ENCODE measurements at regions not wholly inside any gene's neighbourhood (a gene's known extent, or its start where the extent isn't known, plus 50 kb on each side); places are given as distances from the start of the nearest gene placed in this dataset.

DNA sequence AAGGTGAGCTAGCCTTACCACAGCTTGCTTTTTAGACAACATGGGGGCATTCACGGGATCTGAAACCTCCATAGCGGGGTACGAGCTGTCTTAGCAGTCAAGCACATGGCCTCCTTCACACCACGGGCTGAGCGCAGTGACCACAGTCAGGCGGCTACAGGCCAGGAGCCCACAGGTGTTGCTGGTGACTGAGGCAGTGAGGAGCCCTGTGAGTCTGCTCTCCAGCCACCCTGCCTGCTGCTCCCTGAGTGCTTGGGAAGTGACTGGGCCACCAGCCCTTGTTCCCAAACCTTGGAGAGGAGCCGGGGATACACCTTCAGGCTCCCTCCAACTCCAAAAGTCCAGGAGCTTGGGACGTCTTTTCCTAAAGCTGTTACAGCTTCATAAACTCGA lies 418.1 kb upstream of the MYT1L start:
- intact Hi-C loops (cut with DNase I), result no loop called here
- DNase-seq (ENCODE audit: low spot score), result no peak

DNA sequence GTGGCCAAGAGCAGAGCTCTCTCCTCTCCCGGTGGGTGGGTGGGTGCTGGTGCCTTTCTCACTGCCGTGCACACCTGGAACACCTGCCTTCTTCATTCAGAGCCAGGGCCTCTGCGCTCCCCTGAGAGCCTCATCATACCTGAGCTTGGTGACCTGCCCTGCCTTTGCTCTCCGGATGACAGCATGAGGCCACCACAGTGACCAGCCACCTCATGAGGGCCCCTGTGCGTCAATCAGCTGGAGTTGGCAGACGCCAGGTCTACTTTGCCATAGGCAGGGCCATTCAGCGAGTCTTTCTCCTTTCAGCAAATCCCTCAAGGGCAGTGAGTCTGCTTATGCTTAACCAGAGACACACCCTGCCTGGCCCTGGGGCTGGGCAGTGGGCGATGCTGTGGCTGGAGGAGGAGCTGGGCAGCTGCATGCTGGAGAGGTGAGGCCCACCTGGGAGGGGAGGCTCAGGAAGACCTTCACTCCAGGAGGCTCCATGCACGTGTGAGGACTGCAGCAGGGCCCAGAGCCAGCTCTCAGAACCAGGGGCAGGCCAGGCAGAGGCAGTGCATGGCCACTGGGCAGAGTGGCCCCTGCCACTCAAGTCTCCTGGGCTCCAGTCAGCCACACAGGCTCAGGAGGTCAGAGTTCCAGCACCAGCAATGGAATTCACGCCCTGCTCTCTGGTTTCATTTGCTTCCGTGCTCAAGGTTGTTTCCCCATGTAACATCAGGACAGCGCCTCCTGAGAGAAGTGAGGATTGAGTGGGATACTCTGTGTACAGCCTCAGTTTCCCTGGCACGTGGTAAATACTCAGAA lies 417.5 kb upstream of the MYT1L start:
- intact Hi-C loops (cut with DNase I), result no loop called here
- no peak for DNase-seq (ENCODE audit: low spot score)

DNA sequence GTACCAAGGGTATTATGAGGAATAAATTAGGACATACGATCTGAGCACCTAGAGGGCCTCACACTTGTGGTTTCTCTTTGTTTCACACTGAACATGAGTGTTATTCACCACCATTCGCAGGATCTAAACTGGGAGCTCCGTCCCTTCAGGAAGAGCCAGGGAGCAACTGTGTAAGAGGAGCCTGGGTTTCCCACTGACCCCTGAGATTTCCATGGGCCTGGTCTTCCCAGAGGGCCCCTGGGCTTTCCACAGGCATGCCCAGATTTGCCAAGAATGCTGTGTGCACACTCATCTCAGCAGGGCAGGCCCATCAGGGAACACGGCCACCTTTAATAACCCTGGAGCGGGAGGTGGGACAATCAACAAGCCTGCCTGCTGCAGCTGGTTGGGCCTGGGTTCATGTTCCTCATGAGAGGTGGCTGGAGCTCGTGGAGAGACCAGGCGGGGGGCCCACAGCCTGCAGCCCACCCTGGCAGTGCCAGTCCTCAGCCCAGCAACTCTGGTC lies 416.8 kb upstream of the MYT1L start:
- intact Hi-C loops (cut with DNase I), result no loop called here
- no peak for DNase-seq (ENCODE audit: low spot score)

DNA sequence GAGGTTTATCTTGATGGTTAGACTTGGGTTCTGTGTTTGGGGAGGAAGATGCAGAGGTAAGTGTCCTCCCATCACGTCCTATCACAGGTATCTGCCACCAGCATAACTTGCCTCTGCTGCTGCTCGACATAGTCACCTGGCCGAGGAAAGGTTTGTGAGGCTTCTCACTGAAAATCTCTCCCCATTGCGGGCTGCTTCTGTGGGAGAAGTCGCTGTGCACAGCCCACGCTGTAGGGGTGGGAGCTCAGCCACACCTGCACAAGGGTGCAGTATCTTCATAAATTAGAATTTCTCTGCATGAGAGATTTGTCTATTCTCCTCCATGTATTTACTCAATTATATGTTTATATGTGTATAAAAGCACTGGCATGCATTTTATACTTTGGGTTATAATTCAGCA lies 415.7 kb upstream of the MYT1L start:
- DNase-seq (ENCODE audit: low spot score), result no peak
- intact Hi-C loops (cut with DNase I), result no loop called here

DNA sequence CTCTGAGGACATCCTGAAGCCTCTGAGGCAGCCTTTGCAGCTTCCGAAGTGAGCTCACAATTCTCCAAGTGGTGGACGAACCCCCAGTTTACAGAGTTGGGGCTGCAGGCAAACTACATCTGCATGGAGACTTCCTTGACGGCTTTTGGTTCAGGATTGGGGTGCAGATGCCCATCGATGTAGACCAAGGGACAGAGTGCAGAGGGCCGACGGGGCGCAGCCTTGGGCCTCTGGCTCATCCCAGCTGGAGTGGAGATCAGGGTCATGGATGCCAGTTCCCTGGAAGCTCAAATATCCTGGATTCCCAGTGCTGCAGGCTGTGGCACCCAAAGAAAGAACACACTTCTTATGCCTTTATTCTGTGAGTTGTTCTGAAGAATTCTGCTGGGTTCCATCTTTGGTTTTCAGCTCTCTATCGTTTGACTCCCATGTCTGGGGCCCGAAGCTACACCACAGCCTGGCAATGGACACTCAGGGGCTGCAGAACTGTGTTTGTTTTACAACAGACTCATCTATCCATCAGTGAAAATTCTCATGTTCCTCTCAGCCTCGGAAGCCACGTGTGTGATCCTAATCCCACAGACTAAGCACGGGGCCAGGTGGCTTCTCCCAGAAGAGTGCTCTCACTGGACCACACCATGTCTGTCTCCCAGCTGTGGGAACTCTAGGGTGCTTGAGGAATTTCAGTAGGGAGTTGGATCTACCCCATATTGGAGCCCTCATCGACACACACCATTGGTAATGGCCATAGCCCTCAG lies 414.1 kb upstream of the MYT1L start:
- DNase-seq (ENCODE audit: low spot score), result no peak
- intact Hi-C loops (cut with DNase I), result no loop called here

DNA sequence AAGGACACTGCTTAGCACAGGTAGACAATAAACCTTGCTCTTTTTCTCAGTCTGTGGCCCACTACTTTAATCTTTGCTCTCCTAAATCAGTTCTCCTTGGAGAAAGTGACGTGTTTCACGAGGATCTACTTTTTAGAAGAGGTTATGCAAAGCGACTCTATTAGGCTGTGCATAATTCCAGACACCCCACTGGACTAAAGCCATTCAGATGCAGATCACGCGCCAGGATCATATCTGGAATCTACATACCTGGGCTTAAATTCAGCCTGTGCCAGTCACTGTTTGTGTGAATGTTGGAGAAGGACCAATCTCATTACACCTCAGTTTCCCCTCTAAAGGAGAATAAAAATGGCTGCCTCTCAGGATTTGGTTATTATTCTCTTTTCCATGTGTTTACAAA lies 413.0 kb upstream of the MYT1L start:
- no peak for DNase-seq (ENCODE audit: low spot score)
- intact Hi-C loops (cut with DNase I), result no loop called here

DNA sequence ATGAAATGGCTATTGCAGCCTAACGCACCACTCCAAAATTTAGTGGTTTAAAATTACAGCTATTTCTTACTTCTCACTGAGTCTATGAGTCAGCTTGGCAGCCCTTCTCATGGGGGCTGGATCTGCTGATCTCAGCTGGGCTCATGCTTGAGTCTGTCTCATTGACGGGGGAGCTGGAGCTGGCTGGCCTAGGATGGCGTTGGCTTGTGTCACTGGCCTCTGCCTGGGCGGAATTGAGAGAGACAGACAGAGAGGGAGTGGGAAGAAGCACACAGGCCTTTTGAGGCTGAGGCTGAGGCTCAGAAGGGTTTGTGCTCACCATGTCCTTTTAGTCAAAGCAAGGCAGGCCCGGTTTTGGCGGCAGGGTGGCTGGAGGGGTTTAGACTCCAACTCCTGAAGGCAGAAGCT lies 412.1 kb upstream of the MYT1L start:
- peak; percentile 81 for DNase-seq (ENCODE audit: low spot score)
- intact Hi-C loops (cut with DNase I), result no loop called here

DNA sequence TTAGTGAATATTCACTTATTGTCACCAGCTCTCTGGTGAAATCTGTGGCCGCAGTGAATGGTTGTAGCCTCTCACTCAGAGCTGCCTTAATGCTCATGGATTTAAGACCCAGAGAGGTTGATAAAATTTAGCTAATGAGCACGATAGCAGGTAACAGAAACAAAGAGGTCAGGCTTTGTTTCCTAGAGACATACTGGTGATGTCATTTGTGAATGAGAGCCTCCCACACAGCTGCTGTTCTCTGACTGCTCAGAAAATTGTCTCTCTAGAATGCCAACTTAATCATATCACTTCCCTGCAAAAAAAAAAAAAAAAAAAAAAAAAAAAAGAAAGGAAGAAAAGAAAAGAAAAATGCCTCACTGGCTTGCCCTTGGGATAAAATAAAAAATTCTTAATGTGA lies 411.7 kb upstream of the MYT1L start:
- intact Hi-C loops (cut with DNase I), result no loop called here

DNA sequence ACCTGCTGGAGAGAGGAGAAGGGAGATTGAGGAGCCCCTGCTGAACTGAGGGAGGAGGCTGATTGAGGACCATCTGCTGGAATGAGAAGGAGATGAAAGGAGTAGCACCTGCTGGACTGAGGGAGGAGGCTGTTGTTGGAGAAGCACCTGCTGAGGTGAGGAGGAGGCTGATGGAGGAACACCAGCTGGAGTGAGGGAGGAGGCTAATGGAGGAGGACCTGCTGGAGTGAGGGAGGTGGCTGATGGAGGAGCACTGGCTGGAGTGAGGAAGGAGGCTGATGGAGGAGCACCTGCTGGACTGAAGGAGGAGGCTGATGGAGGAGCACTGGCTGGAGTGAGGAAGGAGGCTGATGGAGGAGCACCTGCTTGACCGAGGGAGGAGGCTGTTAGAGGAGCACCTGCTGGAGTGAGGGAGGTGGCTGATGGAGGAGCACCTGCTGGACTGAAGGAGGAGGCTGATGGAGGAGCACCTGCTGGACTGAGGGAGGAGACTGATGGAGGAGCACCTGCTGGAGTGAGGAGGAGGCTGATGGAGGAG lies 409.2 kb upstream of the MYT1L start:
- intact Hi-C loops (cut with DNase I), result no loop called here

More for the DNA sequence above, 411.7 kb upstream of the MYT1L start:
- no peak for DNase-seq (ENCODE audit: low spot score)

DNA sequence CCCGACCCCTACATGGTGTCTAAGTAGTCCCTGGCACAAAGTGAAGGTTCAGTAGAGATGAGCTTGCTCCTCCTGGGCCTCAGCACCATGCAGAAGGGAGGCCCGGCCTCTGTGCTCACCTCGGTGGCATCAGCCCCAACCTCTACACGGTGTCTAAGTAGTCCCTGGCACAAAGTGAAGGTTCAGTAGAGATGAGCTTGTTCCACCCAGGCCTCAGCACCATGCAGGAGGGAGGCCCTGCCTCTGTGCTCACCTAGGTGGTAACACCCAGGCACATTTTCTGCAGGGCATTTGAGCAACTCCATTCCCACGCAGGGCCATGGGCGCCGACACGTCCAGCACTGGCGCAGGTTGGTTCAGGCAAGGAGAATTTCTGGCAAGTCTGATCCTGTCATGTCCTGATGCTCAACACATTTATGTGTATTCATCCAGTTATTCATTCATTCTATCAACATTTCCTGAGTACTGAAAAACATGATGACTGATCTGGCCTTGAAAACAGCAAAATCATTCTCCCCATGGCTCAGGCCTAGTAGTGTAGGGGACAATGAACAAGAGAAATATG lies 408.2 kb upstream of the MYT1L start:
- DNase-seq (ENCODE audit: low spot score), result no peak
- intact Hi-C loops (cut with DNase I), result no loop called here

More for the DNA sequence above, 409.2 kb upstream of the MYT1L start:
- DNase-seq (ENCODE audit: low spot score), result no peak

DNA sequence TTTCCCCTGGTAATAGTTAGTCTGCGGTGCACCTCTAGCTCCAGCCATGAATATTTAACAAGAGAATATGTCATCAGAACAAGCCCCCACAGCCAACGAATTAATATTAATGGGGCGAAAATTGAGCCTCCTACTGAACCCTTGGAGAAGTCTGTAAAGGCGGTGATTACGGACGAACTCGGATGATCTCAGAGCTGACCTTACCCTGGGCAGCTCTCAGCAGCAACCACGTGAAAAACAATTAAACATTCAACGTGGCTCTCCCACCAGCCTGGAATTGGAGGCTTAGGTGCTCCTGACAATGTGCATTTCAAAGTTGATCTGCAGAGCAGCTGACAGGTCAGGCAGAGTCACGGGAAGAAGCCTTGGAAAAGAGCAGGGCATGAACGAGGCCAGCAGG lies 407.6 kb upstream of the MYT1L start:
- intact Hi-C loops (cut with DNase I), result no loop called here
- DNase-seq (ENCODE audit: low spot score), result no peak

DNA sequence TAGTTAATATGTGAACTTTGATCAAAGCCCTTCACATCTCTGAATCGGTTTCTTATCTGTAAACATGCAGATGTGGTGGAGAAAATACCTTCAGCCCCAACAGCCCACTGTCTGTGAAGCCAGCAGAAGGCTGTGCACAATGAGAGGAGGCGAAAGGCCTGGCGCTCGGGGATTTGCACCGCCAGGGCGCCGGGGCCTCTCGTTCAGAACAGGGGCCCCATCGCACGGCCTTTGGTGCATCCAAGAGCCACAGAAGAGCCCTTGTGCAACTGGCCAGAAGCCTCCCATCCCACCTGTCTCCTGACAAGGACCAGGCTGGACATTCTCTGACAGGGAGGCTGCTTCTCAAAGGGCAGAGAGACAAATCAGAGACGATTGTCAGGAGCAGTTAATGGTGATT lies 407.2 kb upstream of the MYT1L start:
- DNase-seq (ENCODE audit: low spot score), result no peak
- intact Hi-C loops (cut with DNase I), result no loop called here

DNA sequence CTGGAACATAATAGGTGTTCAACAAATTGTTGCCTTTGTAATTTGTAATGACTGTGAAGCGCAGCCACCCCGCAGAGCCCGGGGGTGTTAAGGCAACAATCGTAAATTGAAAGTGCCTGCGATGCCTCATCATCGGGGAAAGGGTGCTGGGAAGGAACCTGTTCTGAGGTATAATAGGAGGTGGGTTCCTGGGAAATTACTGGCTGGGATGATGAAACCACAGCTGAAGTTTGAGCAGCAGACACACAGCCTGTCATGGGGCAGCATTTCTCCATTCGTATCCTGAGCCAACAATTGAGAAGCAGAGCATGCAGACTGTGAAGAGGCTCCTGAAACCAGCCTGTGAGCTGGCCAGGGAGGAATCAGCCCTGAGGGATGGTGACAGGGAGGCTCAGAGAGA lies 404.0 kb upstream of the MYT1L start:
- intact Hi-C loops (cut with DNase I), result no loop called here
- DNase-seq (ENCODE audit: low spot score), result no peak

DNA sequence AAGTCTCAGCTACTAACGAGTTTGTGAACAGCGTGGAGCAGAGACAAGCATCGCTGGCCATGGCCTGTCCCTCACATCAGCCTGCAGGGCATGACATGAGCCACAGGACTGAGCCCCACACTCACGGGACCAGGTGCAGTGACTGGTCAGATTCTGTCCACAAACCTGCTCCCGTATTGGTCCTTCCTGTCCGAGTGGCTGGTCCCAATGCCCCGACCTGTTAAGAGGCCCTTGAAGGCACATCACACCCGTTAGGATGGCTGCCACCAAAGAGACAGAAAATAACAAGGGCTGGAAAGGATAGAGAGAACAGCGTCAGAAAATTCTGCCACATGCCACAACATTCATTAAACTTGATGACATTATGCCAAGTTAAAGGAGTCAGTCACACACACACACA lies 403.2 kb upstream of the MYT1L start:
- intact Hi-C loops (cut with DNase I), result no loop called here
- DNase-seq (ENCODE audit: low spot score), result no peak

DNA sequence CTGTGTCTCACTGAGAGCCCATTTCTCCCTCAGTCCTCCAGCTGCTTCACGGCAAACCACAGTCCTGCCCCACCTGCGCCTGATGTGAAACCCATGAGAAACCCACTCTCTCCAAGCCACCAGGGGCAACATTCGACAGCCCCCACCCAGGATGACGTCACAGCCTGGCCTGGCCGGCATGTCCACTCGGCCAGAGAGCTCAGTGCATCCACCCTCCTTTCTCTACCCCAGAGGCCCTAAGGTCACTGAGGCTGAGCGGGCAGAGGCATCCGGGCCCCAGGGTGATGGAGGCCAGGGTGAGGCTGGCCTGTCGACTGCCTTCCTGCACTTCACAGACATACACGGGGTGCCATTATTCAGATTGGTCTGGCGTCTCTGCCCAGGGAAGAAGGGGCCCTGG lies 402.7 kb upstream of the MYT1L start:
- intact Hi-C loops (cut with DNase I), result no loop called here
- DNase-seq (ENCODE audit: low spot score), result no peak

DNA sequence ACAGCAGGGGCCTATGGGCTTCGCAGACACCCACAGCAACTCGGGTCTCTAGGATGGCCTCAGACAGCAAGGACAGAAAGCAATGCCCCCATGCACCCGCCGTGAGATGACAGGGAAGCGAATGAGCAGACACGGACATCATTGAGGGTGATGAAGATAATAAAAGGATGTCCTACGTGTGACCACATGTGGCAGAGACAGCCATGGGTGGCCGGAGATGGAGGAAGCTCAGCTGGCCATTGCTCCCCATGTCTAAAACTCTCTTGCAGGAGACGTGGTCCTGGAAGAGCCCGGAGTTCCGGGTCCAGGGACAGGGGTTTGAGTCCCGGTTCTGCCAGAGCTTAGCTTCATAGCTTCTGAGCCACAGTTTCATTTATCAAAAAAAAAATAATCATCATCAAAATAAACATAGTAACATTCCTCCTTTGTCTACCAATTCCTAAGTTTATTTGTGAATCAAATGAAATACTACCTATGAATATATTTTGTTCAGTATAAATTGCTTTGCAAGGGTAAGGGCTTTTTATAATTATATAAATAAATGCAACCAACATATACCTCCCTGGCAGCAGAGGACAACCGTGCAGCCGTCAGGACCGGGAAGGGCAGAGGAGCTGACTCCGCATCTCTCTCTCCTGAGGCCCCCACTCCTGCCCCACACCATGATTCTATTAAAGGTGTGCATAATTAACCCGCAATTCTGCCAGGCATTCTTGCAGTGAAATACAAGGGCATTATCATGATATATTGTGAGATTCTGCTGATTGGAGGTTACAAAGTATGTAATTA lies 401.4 kb upstream of the MYT1L start:
- no peak for DNase-seq (ENCODE audit: low spot score)
- intact Hi-C loops (cut with DNase I), result no loop called here

DNA sequence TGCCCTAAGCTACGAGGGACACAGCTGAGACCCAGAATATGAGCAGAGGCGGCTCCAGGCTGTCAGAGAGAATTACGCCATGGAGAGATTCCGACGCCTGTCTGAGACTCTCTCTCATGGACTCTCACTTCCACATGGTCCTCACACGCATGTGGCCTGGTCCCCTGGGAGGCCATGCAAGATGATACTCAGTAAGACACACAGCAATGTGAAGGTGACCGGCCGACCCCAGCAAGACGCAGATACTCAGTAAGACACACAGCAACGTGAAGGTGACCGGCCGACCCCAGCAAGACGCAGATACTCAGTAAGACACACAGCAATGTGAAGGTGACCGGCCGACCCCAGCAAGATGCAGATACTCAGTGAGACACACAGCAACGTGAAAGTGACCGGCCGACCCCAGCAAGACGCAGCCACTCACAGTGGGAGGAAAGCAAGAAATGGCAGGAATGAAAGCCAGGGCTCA lies 400.8 kb upstream of the MYT1L start:
- DNase-seq (ENCODE audit: low spot score), result no peak
- intact Hi-C loops (cut with DNase I), result no loop called here

DNA sequence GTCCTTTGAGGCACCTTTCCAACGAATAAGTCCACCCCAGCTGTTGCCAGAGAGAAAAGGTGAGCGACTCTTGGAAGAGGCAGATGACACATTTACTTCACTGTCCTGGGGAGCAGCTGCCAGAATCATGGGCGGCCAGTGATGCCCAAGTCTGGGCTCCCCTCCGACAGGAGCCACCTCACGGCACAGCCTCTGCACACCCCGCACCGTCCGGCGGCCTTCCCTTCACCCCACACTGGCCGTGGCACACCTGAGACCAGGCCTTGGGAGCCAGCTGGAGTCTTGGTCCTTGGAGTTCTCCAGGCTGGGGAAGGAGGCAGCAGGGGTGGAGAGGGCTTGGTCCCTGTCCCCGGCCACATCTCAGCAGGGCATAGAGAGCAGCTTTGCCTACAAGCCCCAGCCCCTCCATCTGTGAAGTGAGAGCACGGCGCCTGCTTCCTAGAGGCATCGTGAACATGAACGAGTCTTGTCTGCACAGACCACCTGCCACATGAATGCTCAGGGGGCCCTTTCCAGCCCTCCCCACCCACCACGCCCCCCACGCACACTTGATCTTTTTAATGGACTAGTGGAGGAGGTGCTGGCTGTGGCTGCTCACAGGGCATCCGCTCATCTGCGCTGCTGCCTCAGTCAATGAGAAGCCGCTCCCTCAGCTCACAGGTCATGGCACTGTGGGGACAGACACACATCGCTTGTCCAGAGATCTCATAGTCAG lies 400.2 kb upstream of the MYT1L start:
- DNase-seq (ENCODE audit: low spot score), result no peak
- intact Hi-C loops (cut with DNase I), result no loop called here

DNA sequence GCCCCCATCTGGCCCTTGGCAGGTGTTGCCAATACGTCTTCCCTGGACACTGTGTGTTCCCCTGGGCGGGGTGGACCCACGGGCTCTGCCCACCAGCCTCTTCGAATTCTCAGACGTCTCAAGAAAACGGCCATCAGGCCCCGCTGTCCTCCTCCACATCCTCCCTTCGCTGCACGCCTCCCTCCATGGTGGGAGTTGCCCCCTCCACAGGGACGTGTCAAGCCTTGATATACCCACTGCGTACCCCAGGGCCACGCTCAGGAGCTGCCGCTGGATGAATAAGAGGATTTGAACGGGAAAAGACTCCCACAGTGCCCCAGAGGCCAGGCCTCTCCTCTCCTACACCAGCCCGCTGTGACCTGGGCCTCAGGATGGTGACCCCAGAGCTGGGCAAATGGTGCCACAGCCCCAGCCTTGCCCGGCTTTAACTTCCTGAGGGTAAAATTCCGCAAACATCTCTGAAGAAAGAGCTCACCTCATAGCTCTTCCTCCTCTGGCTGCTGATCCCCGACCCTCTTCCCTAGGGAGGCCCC lies 399.3 kb upstream of the MYT1L start:
- intact Hi-C loops (cut with DNase I), result no loop called here
- DNase-seq (ENCODE audit: low spot score), result no peak

Data from cardiac septum (tissue), 1 donor.